GM12874 (cell line): ENCODE measurements at regions not wholly inside any gene's neighbourhood (a gene's known extent, or its start where the extent isn't known, plus 50 kb on each side); places are given as distances from the start of the nearest gene placed in this dataset.

Experiments
- CTCF ChIP-seq: IDR thresholded peaks from 2 replicates; pipeline ENCODE4 v1.5.1; 2011; ENCODE audit warnings: low read depth, mild to moderate bottlenecking, control low read depth, low read length, moderate library complexity; ENCODE audit not compliant: insufficient read depth

GRCh38 chr13:40309881-40310280, 356.6 kb downstream of the FOXO1 start:
- TF ChIP-seq CTCF: no peak

DNA sequence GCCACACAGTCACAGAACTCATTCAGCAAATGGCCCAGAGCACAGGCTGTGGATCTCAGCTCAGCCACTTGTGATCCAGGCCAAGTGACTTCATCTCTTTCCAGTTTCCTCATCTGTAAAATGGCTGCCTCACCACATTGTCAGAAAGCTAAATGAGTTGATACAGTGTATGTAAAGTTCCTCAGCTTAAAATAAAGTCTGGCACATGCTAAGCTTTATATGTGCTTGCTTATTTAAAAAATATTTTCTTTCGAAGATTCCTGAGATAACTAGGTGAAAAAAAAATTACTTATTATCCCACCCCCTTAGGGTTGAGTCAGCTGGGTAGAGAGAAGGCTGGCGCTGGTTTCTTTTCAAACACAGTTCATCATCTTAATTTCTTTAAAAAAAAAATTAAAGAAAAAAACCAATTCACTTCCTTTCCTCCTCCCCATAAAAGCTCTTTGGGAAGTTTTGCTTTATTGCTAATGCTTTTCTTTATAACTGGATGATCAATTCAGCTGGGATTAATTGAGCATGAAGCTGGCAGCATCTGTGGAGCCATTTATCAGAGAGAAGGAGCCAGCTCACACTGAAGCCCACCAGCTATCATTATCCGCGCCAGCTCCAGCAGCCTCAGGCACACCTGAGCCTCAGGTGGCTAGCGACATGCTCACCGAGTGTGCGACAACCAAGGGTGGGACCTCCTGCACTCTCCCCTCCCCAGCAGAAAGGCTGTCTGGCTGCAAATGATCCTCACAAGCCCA, 354.9 kb downstream of the FOXO1 start:
- no peak for TF ChIP-seq CTCF

DNA sequence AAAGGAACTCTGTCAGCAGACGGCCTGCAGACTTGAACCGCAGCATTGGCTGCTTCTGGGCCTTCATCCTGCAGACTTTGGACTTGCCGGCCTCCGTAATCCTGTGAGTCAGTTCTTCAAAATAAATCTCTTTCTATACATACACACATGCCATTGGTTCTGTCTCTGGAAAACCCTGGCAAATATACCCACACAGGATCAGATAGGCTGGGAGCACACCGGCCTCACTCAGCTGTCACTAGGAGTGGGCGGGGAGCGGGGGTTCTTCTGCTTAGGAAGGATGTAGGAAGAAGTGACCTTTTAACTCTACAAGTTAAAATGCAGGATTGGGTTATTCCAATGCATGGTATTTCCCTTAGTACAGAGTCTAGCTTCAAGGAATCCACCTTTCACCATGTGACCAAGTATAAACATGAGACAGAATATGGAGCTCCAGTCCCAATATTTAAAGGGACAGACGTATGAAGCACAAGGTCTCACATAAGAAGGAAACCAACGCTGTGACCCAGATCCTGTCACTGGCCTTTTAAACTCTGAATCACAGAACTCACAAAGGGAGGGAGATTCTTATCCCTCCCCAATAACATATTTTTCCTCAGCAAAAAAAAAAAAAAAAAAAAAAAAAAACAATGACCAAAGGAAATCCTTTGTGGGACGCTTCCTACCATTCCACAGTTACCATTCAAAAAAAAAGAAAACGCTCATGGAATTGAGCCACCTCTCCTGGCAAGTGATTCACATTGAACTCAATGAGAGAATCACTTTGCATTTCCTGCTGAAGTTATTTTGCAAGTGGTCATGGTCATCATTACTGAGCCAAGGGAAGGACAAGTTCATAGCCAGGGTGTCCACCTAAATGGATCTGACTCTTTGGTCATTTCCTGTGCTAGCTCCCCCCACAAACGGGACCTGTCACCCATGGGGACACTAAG, 352.9 kb downstream of the FOXO1 start:
- no peak for TF ChIP-seq CTCF

DNA sequence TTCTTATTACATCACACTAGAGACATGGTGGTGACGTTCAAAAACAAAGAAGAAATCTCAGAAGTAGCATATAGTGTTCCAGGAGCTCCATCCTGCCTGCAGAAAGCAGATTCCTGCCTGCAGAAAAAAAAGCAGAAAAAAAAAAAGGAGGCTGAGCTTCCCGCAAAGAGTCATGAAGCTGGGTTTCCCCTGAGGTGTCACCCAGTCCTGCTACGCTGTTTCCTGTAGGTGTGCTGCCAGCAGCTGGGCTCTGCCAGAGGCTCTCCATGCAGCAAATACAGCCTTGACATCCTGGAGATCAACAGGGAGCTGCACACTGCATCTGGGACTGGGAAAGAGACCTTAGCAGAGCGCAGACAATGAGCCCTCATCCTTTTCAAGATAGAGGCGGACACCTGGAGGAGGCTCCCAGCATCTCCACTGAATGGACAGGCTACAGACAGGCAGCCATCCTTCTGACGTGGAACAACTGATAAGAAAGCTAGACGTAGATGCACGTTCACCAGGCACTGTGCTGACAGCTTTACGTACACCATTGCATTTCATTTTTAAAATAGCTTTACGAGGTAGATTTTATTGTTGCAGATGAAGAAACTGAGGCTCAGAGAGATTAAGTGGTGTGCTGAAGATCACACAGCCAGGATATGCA, 350.9 kb downstream of the FOXO1 start:
- TF ChIP-seq CTCF: no peak

GRCh38 chr13:40316301-40316700, 350.1 kb downstream of the FOXO1 start:
- no peak for TF ChIP-seq CTCF

- no peak for TF ChIP-seq CTCF
Observed at GRCh38 chr13:40317980-40318327, 348.5 kb downstream of the FOXO1 start.

DNA sequence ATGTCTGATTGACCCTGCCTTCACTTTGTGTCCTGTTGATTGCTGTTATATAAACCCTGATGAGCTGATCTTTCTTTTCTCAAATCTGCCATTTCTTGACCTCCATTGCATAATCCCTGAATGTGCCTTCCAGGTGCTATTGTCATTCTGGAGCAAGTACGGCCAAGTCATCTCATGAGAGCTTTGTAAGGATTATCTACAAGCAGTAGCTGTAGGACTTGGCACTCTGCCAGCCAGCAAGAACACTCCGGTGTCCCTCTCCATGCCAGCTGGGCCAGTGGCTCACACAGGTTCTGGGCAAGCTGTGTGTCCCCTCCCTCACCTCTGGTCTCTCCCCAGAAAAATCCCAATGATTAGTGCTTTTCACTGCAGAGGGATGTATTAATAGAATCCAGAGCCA, 348.1 kb downstream of the FOXO1 start:
- TF ChIP-seq CTCF: no peak
